T-helper 22 cell (primary cell): ENCODE measurements at regions not wholly inside any gene's neighbourhood (a gene's known extent, or its start where the extent isn't known, plus 50 kb on each side); places are given as distances from the start of the nearest gene placed in this dataset.

ENCODE experiments used
- DNase-seq: peaks from one replicate; pipeline ENCODE4 v3.0.0-alpha.2; 2020; ENCODE audit warnings: low read depth

- no peak for DNase-seq
Measured at GRCh38 chr2:217299590-217299989, 439.7 kb upstream of the TNP1 start.

GRCh38 chr2:217297096-217297495 lies 437.2 kb upstream of the TNP1 start:
- DNase-seq = no peak

- DNase-seq = no peak
Measured at GRCh38 chr2:217294818-217295217, 435.0 kb upstream of the TNP1 start.

GRCh38 chr2:217294211-217294610 lies 434.3 kb upstream of the TNP1 start:
- DNase-seq = no peak

- DNase-seq = no peak
Measured at GRCh38 chr2:217293607-217294006, 433.7 kb upstream of the TNP1 start.

- DNase-seq = no peak
Measured at GRCh38 chr2:217293046-217293445, 433.2 kb upstream of the TNP1 start.

GRCh38 chr2:217291259-217291658 lies 431.4 kb upstream of the TNP1 start:
- no peak for DNase-seq

- DNase-seq = no peak
Measured at GRCh38 chr2:217290467-217290866, 430.6 kb upstream of the TNP1 start.

GRCh38 chr2:217289907-217290280 lies 430.0 kb upstream of the TNP1 start:
- DNase-seq = no peak

- DNase-seq = no peak
Measured at GRCh38 chr2:217289177-217289906, 429.5 kb upstream of the TNP1 start.

- no peak for DNase-seq
Measured at GRCh38 chr2:217288472-217289063, 428.7 kb upstream of the TNP1 start.

GRCh38 chr2:217286833-217287232 lies 427.0 kb upstream of the TNP1 start:
- no peak for DNase-seq

- no peak for DNase-seq
Measured at GRCh38 chr2:217285926-217286325, 426.1 kb upstream of the TNP1 start.

- no peak for DNase-seq
Measured at GRCh38 chr2:217283460-217283859, 423.6 kb upstream of the TNP1 start.

- no peak for DNase-seq
Measured at GRCh38 chr2:217282531-217282930, 422.7 kb upstream of the TNP1 start.

GRCh38 chr2:217279556-217279955 lies 419.7 kb upstream of the TNP1 start:
- no peak for DNase-seq

- DNase-seq = no peak
Measured at GRCh38 chr2:217279140-217279539, 419.3 kb upstream of the TNP1 start.

GRCh38 chr2:217277646-217278398 lies 418.0 kb upstream of the TNP1 start:
- DNase-seq = no peak

- DNase-seq = no peak
Measured at GRCh38 chr2:217276433-217276832, 416.6 kb upstream of the TNP1 start.

GRCh38 chr2:217275091-217275490 lies 415.2 kb upstream of the TNP1 start:
- no peak for DNase-seq

GRCh38 chr2:217274578-217274977 lies 414.7 kb upstream of the TNP1 start:
- DNase-seq = no peak

GRCh38 chr2:217273851-217274250 lies 414.0 kb upstream of the TNP1 start:
- DNase-seq = no peak

- DNase-seq = no peak
Measured at GRCh38 chr2:217273162-217273561, 413.3 kb upstream of the TNP1 start.
